ENCODE measurements at regions not wholly inside any gene's neighbourhood (a gene's known extent, or its start where the extent isn't known, plus 50 kb on each side); places are given as distances from the start of the nearest gene placed in this dataset.

DNA sequence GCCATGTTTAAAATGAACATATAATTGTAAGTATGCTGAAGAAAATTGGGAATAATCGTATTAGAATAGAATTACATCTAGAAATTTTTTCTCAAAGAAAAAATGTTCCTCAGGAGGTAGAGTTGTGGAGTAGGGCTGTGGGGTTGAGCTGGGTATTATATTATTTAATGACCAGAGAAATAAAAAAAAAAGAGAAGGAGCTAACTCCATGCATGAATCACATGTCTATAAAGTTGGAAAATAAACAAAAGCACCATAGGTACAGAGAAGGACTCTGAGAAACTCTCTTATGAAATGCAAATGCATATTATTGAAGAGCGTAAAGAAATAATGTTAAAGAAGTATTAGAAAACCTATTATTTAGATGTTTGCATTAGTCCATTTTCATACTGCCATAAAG lies 405.5 kb downstream of the EFNB2 start:
- intact Hi-C loops (cut with DNase I), result no loop called here
- ATAC-seq, result no peak

DNA sequence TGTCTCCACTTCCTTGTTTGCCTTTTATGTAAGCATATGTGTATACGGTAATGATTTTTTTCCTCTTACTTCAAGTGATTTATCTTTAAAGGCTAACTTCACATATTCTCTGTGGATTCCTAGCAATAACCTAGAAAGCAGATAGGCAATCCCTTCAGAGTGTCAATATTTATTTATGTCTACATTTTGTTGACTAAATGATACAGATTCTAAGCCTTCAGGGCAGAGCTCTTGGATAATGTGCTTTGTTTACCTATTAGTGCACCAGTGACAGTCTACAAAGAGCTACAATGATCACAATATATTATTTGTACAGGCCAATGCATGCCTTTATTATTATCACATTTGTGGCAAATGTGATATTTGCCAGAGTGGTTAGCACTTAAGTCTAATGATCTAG lies 406.2 kb downstream of the EFNB2 start:
- Histone ChIP-seq H3K27ac (no peak overlapping the region), H3K9me3 (no peaks in the 10 kb centered on the region), H3K36me3 (no peaks in the 10 kb centered on the region), H3K4me3 (no peak overlapping the region), H3K4me1 (no peaks in the 10 kb centered on the region), H3K27me3 (ENCODE audit: low read depth) (no peaks in the 10 kb centered on the region)
- intact Hi-C loops (cut with DNase I), result no loop called here
- TF ChIP-seq, protein P1, sequence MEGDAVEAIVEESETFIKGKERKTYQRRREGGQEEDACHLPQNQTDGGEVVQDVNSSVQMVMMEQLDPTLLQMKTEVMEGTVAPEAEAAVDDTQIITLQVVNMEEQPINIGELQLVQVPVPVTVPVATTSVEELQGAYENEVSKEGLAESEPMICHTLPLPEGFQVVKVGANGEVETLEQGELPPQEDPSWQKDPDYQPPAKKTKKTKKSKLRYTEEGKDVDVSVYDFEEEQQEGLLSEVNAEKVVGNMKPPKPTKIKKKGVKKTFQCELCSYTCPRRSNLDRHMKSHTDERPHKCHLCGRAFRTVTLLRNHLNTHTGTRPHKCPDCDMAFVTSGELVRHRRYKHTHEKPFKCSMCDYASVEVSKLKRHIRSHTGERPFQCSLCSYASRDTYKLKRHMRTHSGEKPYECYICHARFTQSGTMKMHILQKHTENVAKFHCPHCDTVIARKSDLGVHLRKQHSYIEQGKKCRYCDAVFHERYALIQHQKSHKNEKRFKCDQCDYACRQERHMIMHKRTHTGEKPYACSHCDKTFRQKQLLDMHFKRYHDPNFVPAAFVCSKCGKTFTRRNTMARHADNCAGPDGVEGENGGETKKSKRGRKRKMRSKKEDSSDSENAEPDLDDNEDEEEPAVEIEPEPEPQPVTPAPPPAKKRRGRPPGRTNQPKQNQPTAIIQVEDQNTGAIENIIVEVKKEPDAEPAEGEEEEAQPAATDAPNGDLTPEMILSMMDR (IDR thresholded peaks at IDR 0.05), result no peak
- DNase-seq (no peak), ATAC-seq (no peak)

More for the DNA sequence above, 405.5 kb downstream of the EFNB2 start:
- H3K4me3 ChIP-seq, result no peak overlapping the region
- TF ChIP-seq, protein P1 (IDR thresholded peaks at IDR 0.05), result no peak
- no peaks in the 10 kb centered on the region for H3K9me3 ChIP-seq
- no peak overlapping the region for H3K27ac ChIP-seq
- H3K4me1 ChIP-seq, result no peaks in the 10 kb centered on the region
- no peak for DNase-seq
- H3K27me3 ChIP-seq (ENCODE audit: low read depth), result no peaks in the 10 kb centered on the region
- H3K36me3 ChIP-seq, result no peaks in the 10 kb centered on the region

DNA sequence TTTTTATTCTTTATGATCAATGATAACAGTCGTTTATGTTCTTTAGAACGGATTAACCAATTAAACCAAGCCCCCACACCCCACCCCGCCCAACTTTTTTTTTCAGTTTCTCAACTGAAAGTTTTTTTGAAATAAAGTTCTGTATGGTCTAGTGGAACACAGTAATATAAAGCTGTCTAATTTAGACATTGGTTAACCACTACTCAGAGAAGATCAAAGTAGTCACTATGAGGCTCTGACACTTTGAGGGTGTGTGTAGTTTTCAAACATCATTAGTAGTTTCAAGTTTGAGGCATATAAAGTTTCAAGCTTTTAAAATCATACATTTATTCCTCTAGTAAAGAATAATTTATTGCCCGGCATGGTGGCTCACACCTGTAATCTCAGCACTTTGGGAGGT lies 413.2 kb downstream of the EFNB2 start:
- Histone ChIP-seq H3K9me3 (no peaks in the 10 kb centered on the region), H3K4me1 (no peaks in the 10 kb centered on the region), H3K27ac (no peak overlapping the region), H3K36me3 (no peaks in the 10 kb centered on the region), H3K27me3 (ENCODE audit: low read depth) (no peaks in the 10 kb centered on the region), H3K4me3 (no peak overlapping the region)
- intact Hi-C loops (cut with DNase I), result no loop called here
- TF ChIP-seq, protein P1 (IDR thresholded peaks at IDR 0.05), result no peak
- no peak for DNase-seq
- no peak for ATAC-seq

DNA sequence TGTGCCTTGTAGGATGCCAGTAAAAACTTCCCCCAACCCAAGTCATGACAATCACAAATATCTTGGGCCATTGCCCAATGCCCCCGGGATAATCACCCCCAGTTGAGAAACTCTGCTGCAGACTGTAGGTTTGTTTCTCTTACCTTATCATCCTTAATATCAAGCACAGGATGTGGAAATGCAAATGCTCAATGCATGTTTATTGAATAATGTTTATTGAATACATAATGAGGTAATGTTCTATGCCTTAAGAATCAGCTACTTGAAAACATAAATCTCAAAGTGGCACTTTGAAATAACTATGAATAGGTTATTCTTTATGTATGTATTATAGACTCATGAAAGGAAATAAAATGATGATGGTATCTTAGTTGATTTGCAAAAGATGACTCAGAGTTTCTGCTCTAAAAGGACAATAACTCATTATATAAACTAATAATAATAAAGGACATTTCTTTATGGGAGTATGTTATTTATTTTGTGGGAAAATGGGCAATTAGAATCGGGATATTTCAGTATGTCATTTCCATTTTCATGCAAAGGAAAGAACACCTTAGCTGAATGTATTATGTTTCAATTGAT lies 414.2 kb downstream of the EFNB2 start:
- Histone ChIP-seq H3K36me3 (no peaks in the 10 kb centered on the region), H3K27ac (no peak overlapping the region), H3K4me3 (no peak overlapping the region), H3K27me3 (ENCODE audit: low read depth) (no peaks in the 10 kb centered on the region), H3K4me1 (no peaks in the 10 kb centered on the region), H3K9me3 (no peaks in the 10 kb centered on the region)
- no peak for DNase-seq
- TF ChIP-seq, protein P1 (IDR thresholded peaks at IDR 0.05), result no peak
- ATAC-seq, result no peak
- intact Hi-C loops (cut with DNase I), result no loop called here

DNA sequence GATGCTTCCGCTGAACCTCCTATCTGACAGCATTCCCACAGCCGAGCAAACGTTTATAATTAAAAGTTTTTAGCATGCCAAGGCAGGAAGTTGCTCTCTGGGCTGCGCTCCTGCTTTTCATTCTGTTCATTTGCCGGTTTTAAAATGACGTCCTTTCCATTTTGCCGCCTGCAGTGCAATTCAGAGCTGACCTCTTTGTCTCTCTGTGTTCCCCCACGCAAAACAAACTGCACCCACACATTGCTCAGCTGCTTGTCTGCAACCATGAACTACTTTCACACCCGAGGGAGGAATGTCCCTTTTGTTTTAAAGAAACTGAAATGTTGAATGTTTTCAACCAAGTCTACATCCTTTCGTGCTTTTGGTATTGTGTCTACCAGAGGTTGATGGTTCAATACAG lies 416.5 kb downstream of the EFNB2 start:
- no peaks in the 10 kb centered on the region for H3K27me3 ChIP-seq (ENCODE audit: low read depth)
- no peaks in the 10 kb centered on the region for H3K4me1 ChIP-seq
- no peak for DNase-seq
- H3K36me3 ChIP-seq, result no peaks in the 10 kb centered on the region
- TF ChIP-seq, protein P1 (IDR thresholded peaks at IDR 0.05), result no peak
- ATAC-seq, result no peak
- H3K27ac ChIP-seq, result no peak overlapping the region
- no peaks in the 10 kb centered on the region for H3K9me3 ChIP-seq
- H3K4me3 ChIP-seq, result no peak overlapping the region
- intact Hi-C loops (cut with DNase I), result no loop called here

DNA sequence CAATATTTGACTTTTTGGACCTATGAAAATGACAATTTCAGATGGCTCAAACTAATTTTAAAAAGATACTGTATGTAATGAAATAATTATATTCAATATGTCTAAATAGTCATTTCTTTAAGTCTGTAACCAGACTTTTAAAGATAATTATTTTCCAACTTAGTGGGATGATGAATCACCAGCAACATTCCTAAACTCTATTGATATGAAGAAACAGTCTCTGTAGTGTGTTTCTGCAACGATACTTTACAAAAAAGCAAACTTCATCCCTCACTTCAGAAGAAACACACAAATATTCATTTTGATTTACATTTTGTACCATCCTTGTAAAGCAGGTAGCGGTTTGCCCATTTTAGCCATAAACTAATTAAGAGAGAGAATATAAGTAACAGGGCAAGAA lies 417.4 kb downstream of the EFNB2 start:
- H3K27ac ChIP-seq, result no peak overlapping the region
- TF ChIP-seq, protein P1 (IDR thresholded peaks at IDR 0.05), result no peak

More for the DNA sequence above, 417.4 kb downstream of the EFNB2 start:
- ATAC-seq (no peak), DNase-seq (no peak)
- H3K27me3 ChIP-seq (ENCODE audit: low read depth), result no peaks in the 10 kb centered on the region
- H3K36me3 ChIP-seq, result no peaks in the 10 kb centered on the region
- H3K4me3 ChIP-seq, result no peak overlapping the region
- no peaks in the 10 kb centered on the region for H3K4me1 ChIP-seq
- H3K9me3 ChIP-seq, result no peaks in the 10 kb centered on the region
- intact Hi-C loops (cut with DNase I), result no loop called here
